ENCODE measurements at regions not wholly inside any gene's neighbourhood (a gene's known extent, or its start where the extent isn't known, plus 50 kb on each side); places are given as distances from the start of the nearest gene placed in this dataset.

- H3K27me3 ChIP-seq (ENCODE audit: control insufficient read depth in 2 of 2, insufficient read depth in 2 of 2, low read length in 2 of 2) = no peaks in the 10 kb centered on the region
- no peak for ATAC-seq
- Mint-ChIP-seq H3K9me3 (peaks cover 0 to 5% (median 0%) of the 10 kb centered on the region in 11 donors), H3K27ac (no peak overlapping the region), H3K27me3 (peaks cover 5 to 17% (median 9%) of the 10 kb centered on the region in 5 donors), H3K4me3 (no peak overlapping the region), H3K4me1 (no peaks in the 10 kb centered on the region), H3K36me3 (no peaks in the 10 kb centered on the region)
- H3K4me3 ChIP-seq (ENCODE audit: low read length) = no peak overlapping the region
- H3K27ac ChIP-seq (ENCODE audit: low read depth, low read length) = no peak overlapping the region
- no peaks in the 10 kb centered on the region for H3K36me3 ChIP-seq (ENCODE audit: control insufficient read depth in 2 of 3, insufficient read depth in 3 of 3, low read length in 3 of 3)
- CTCF ChIA-PET = no interaction called here
- no peak for DNase-seq
- no peaks in the 10 kb centered on the region for H3K4me1 ChIP-seq (ENCODE audit: control insufficient read depth in 2 of 2, insufficient read depth in 2 of 2, low read length in 2 of 2)
- intact Hi-C loops (cut with micrococcal nuclease) = no loop called here
- H3K9me3 ChIP-seq (ENCODE audit: control insufficient read depth in 2 of 3, low read length in 3 of 3) = no peaks in the 10 kb centered on the region
- POLR2A ChIA-PET = no interaction called here
Observed at GRCh38 chr1:38235705-38236104, 189.1 kb upstream of the POU3F1 start.

GRCh38 chr1:38231941-38232340 is 185.3 kb upstream of the POU3F1 start:
- no peak overlapping the region for H3K4me3 ChIP-seq (ENCODE audit: low read length)
- H3K9me3 Mint-ChIP-seq = peaks cover 0 to 5% (median 0%) of the 10 kb centered on the region in 11 donors
- no peak for DNase-seq
- no peaks in the 10 kb centered on the region for H3K36me3 Mint-ChIP-seq
- H3K4me3 Mint-ChIP-seq = no peak overlapping the region
- POLR2A ChIA-PET = no interaction called here
- CTCF ChIA-PET = no interaction called here
- H3K27ac Mint-ChIP-seq = no peak overlapping the region
- intact Hi-C loops (cut with micrococcal nuclease) = no loop called here
- no peaks in the 10 kb centered on the region for H3K9me3 ChIP-seq (ENCODE audit: control insufficient read depth in 2 of 3, low read length in 3 of 3)
- H3K27ac ChIP-seq (ENCODE audit: low read depth, low read length) = no peak overlapping the region
- H3K4me1 Mint-ChIP-seq = no peaks in the 10 kb centered on the region
- no peaks in the 10 kb centered on the region for H3K4me1 ChIP-seq (ENCODE audit: control insufficient read depth in 2 of 2, insufficient read depth in 2 of 2, low read length in 2 of 2)
- H3K27me3 Mint-ChIP-seq = peaks cover 5 to 24% (median 19%) of the 10 kb centered on the region in 5 donors
- H3K27me3 ChIP-seq (ENCODE audit: control insufficient read depth in 2 of 2, insufficient read depth in 2 of 2, low read length in 2 of 2) = no peaks in the 10 kb centered on the region
- ATAC-seq = no peak
- H3K36me3 ChIP-seq (ENCODE audit: control insufficient read depth in 2 of 3, insufficient read depth in 3 of 3, low read length in 3 of 3) = no peaks in the 10 kb centered on the region

GRCh38 chr1:38228718-38229117 is 182.1 kb upstream of the POU3F1 start:
- H3K4me3 Mint-ChIP-seq = no peak overlapping the region
- intact Hi-C loops (cut with micrococcal nuclease) = no loop called here
- no peaks in the 10 kb centered on the region for H3K4me1 Mint-ChIP-seq
- Histone ChIP-seq H3K27ac (ENCODE audit: low read depth, low read length) (no peak overlapping the region), H3K4me3 (ENCODE audit: low read length) (no peak overlapping the region), H3K4me1 (ENCODE audit: control insufficient read depth in 2 of 2, insufficient read depth in 2 of 2, low read length in 2 of 2) (no peaks in the 10 kb centered on the region), H3K36me3 (ENCODE audit: control insufficient read depth in 2 of 3, insufficient read depth in 3 of 3, low read length in 3 of 3) (no peaks in the 10 kb centered on the region), H3K9me3 (ENCODE audit: control insufficient read depth in 2 of 3, low read length in 3 of 3) (no peaks in the 10 kb centered on the region), H3K27me3 (ENCODE audit: control insufficient read depth in 2 of 2, insufficient read depth in 2 of 2, low read length in 2 of 2) (no peaks in the 10 kb centered on the region)
- POLR2A ChIA-PET = no interaction called here
- CTCF ChIA-PET = no interaction called here
- no peaks in the 10 kb centered on the region for H3K36me3 Mint-ChIP-seq
- no peak overlapping the region for H3K27ac Mint-ChIP-seq
- ATAC-seq (no peak), DNase-seq (no peak)
- H3K27me3 Mint-ChIP-seq = peaks cover 4 to 19% (median 14%) of the 10 kb centered on the region in 5 donors
- peaks cover 0 to 6% (median 0%) of the 10 kb centered on the region in 11 donors for H3K9me3 Mint-ChIP-seq

GRCh38 chr1:38225745-38226144 is 179.2 kb upstream of the POU3F1 start:
- H3K36me3 ChIP-seq (ENCODE audit: control insufficient read depth in 2 of 3, insufficient read depth in 3 of 3, low read length in 3 of 3) = no peaks in the 10 kb centered on the region
- H3K9me3 Mint-ChIP-seq = peaks cover 0 to 7% (median 0%) of the 10 kb centered on the region in 11 donors
- no peak overlapping the region for H3K27ac Mint-ChIP-seq
- H3K27me3 Mint-ChIP-seq = peaks cover 6 to 28% (median 26%) of the 10 kb centered on the region in 5 donors
- no peaks in the 10 kb centered on the region for H3K4me1 Mint-ChIP-seq
- H3K4me3 Mint-ChIP-seq = no peak overlapping the region
- DNase-seq (no peak), ATAC-seq (no peak)
- intact Hi-C loops (cut with micrococcal nuclease) = no loop called here
- CTCF ChIA-PET = no interaction called here
- no peaks in the 10 kb centered on the region for H3K4me1 ChIP-seq (ENCODE audit: control insufficient read depth in 2 of 2, insufficient read depth in 2 of 2, low read length in 2 of 2)
- POLR2A ChIA-PET = no interaction called here
- no peaks in the 10 kb centered on the region for H3K27me3 ChIP-seq (ENCODE audit: control insufficient read depth in 2 of 2, insufficient read depth in 2 of 2, low read length in 2 of 2)
- no peaks in the 10 kb centered on the region for H3K9me3 ChIP-seq (ENCODE audit: control insufficient read depth in 2 of 3, low read length in 3 of 3)
- no peak overlapping the region for H3K4me3 ChIP-seq (ENCODE audit: low read length)
- no peaks in the 10 kb centered on the region for H3K36me3 Mint-ChIP-seq
- H3K27ac ChIP-seq (ENCODE audit: low read depth, low read length) = no peak overlapping the region

GRCh38 chr1:38223391-38223790 is 176.8 kb upstream of the POU3F1 start:
- Histone ChIP-seq H3K9me3 (ENCODE audit: control insufficient read depth in 2 of 3, low read length in 3 of 3) (no peaks in the 10 kb centered on the region), H3K4me3 (ENCODE audit: low read length) (no peak overlapping the region), H3K27me3 (ENCODE audit: control insufficient read depth in 2 of 2, insufficient read depth in 2 of 2, low read length in 2 of 2) (no peaks in the 10 kb centered on the region), H3K27ac (ENCODE audit: low read depth, low read length) (no peak overlapping the region), H3K36me3 (ENCODE audit: control insufficient read depth in 2 of 3, insufficient read depth in 3 of 3, low read length in 3 of 3) (no peaks in the 10 kb centered on the region), H3K4me1 (ENCODE audit: control insufficient read depth in 2 of 2, insufficient read depth in 2 of 2, low read length in 2 of 2) (no peaks in the 10 kb centered on the region)
- H3K27me3 Mint-ChIP-seq = peaks cover 16 to 43% (median 28%) of the 10 kb centered on the region in 5 donors
- intact Hi-C loops (cut with micrococcal nuclease) = no loop called here
- no peaks in the 10 kb centered on the region for H3K36me3 Mint-ChIP-seq
- H3K9me3 Mint-ChIP-seq = peaks cover 0 to 7% (median 0%) of the 10 kb centered on the region in 11 donors
- no peak overlapping the region for H3K4me3 Mint-ChIP-seq
- no peaks in the 10 kb centered on the region for H3K4me1 Mint-ChIP-seq
- ATAC-seq (no peak), DNase-seq (no peak)
- ChIA-PET POLR2A (no interaction called here), CTCF (interaction anchor here (0.6 kb wide), 1 partner anchor 613 kb away, joined by 3 read pairs; no protein-coding TSS in a partner anchor)
- H3K27ac Mint-ChIP-seq = no peak overlapping the region

GRCh38 chr1:38222891-38223290 is 176.3 kb upstream of the POU3F1 start:
- Mint-ChIP-seq H3K4me3 (no peak overlapping the region), H3K4me1 (no peaks in the 10 kb centered on the region), H3K27ac (no peak overlapping the region), H3K27me3 (peaks cover 16 to 45% (median 28%) of the 10 kb centered on the region in 5 donors), H3K36me3 (no peaks in the 10 kb centered on the region), H3K9me3 (peaks cover 0 to 7% (median 0%) of the 10 kb centered on the region in 11 donors)
- DNase-seq (no peak), ATAC-seq (no peak)
- H3K4me1 ChIP-seq (ENCODE audit: control insufficient read depth in 2 of 2, insufficient read depth in 2 of 2, low read length in 2 of 2) = no peaks in the 10 kb centered on the region
- ChIA-PET POLR2A (no interaction called here), CTCF (interaction anchor here (0.6 kb wide), 1 partner anchor 613 kb away, joined by 3 read pairs; no protein-coding TSS in a partner anchor)
- no peaks in the 10 kb centered on the region for H3K27me3 ChIP-seq (ENCODE audit: control insufficient read depth in 2 of 2, insufficient read depth in 2 of 2, low read length in 2 of 2)
- H3K36me3 ChIP-seq (ENCODE audit: control insufficient read depth in 2 of 3, insufficient read depth in 3 of 3, low read length in 3 of 3) = no peaks in the 10 kb centered on the region
- no peak overlapping the region for H3K4me3 ChIP-seq (ENCODE audit: low read length)
- H3K27ac ChIP-seq (ENCODE audit: low read depth, low read length) = no peak overlapping the region
- no peaks in the 10 kb centered on the region for H3K9me3 ChIP-seq (ENCODE audit: control insufficient read depth in 2 of 3, low read length in 3 of 3)
- intact Hi-C loops (cut with micrococcal nuclease) = no loop called here

GRCh38 chr1:38221006-38221649 is 174.5 kb upstream of the POU3F1 start:
- H3K4me3 ChIP-seq (ENCODE audit: low read length) = no peak overlapping the region
- ATAC-seq = no peak
- DNase-seq = no peak
- no peaks in the 10 kb centered on the region for H3K36me3 ChIP-seq (ENCODE audit: control insufficient read depth in 2 of 3, insufficient read depth in 3 of 3, low read length in 3 of 3)
- no peak overlapping the region for H3K27ac Mint-ChIP-seq
- no peaks in the 10 kb centered on the region for H3K4me1 ChIP-seq (ENCODE audit: control insufficient read depth in 2 of 2, insufficient read depth in 2 of 2, low read length in 2 of 2)
- CTCF ChIA-PET = no interaction called here
- POLR2A ChIA-PET = no interaction called here
- H3K27me3 ChIP-seq (ENCODE audit: control insufficient read depth in 2 of 2, insufficient read depth in 2 of 2, low read length in 2 of 2) = no peaks in the 10 kb centered on the region
- no peaks in the 10 kb centered on the region for H3K4me1 Mint-ChIP-seq
- no peaks in the 10 kb centered on the region for H3K36me3 Mint-ChIP-seq
- H3K27ac ChIP-seq (ENCODE audit: low read depth, low read length) = no peak overlapping the region
- H3K9me3 Mint-ChIP-seq = peaks cover 0 to 7% (median 0%) of the 10 kb centered on the region in 11 donors
- H3K4me3 Mint-ChIP-seq = no peak overlapping the region
- H3K27me3 Mint-ChIP-seq = peaks cover 16 to 56% (median 38%) of the 10 kb centered on the region in 5 donors
- H3K9me3 ChIP-seq (ENCODE audit: control insufficient read depth in 2 of 3, low read length in 3 of 3) = no peaks in the 10 kb centered on the region
- intact Hi-C loops (cut with micrococcal nuclease) = no loop called here
